HG03159 (cell line): ENCODE measurements at regions not wholly inside any gene's neighbourhood (a gene's known extent, or its start where the extent isn't known, plus 50 kb on each side); places are given as distances from the start of the nearest gene placed in this dataset.

Source experiments
- ATAC-seq: cut with Tn5 transposase; IDR thresholded peaks from one replicate; pipeline ENCODE4 v1.9.1; 2021; ENCODE audit warnings: mild to moderate bottlenecking, moderate library complexity; ENCODE audit not compliant: unreplicated experiment

GRCh38 chr12:24480766-24481449, 468.0 kb downstream of the BCAT1 start:
- ATAC-seq = no peak

- no peak for ATAC-seq
These were observed 469.8 kb downstream of the BCAT1 start for GRCh38 chr12:24479131-24479530.

- no peak for ATAC-seq
These were observed 470.6 kb downstream of the BCAT1 start for GRCh38 chr12:24478254-24478653.

- no peak for ATAC-seq
These were observed 472.6 kb downstream of the BCAT1 start for GRCh38 chr12:24476310-24476709.

GRCh38 chr12:24475337-24475736, 473.6 kb downstream of the BCAT1 start:
- ATAC-seq = no peak

GRCh38 chr12:24473097-24473496, 475.8 kb downstream of the BCAT1 start:
- no peak for ATAC-seq

- ATAC-seq = no peak
These were observed 478.9 kb downstream of the BCAT1 start for GRCh38 chr12:24470050-24470449.

GRCh38 chr12:24469089-24469488, 479.8 kb downstream of the BCAT1 start:
- no peak for ATAC-seq

GRCh38 chr12:24467226-24467625, 481.7 kb downstream of the BCAT1 start:
- no peak for ATAC-seq

- no peak for ATAC-seq
These were observed 485.5 kb downstream of the BCAT1 start for GRCh38 chr12:24463375-24463774.

GRCh38 chr12:24462946-24463345, 486.0 kb downstream of the BCAT1 start:
- no peak for ATAC-seq

GRCh38 chr12:24460506-24460905, 488.4 kb downstream of the BCAT1 start:
- ATAC-seq = no peak

- no peak for ATAC-seq
These were observed 488.8 kb downstream of the BCAT1 start for GRCh38 chr12:24460099-24460498.

- no peak for ATAC-seq
These were observed 493.1 kb downstream of the BCAT1 start for GRCh38 chr12:24455811-24456210.

GRCh38 chr12:24447678-24448077, 498.2 kb upstream of the SOX5 start:
- ATAC-seq = no peak

- ATAC-seq = no peak
These were observed 496.8 kb upstream of the SOX5 start for GRCh38 chr12:24446287-24446686.

- ATAC-seq = no peak
These were observed 495.2 kb upstream of the SOX5 start for GRCh38 chr12:24444634-24445033.

GRCh38 chr12:24441458-24441857, 492.0 kb upstream of the SOX5 start:
- no peak for ATAC-seq

GRCh38 chr12:24436667-24437066, 487.2 kb upstream of the SOX5 start:
- no peak for ATAC-seq

- ATAC-seq = no peak
These were observed 482.4 kb upstream of the SOX5 start for GRCh38 chr12:24431872-24432271.

GRCh38 chr12:24427776-24428175, 478.3 kb upstream of the SOX5 start:
- no peak for ATAC-seq

- no peak for ATAC-seq
These were observed 476.1 kb upstream of the SOX5 start for GRCh38 chr12:24425601-24425970.

GRCh38 chr12:24424889-24425600, 475.6 kb upstream of the SOX5 start:
- no peak for ATAC-seq
